ENCODE measurements at regions not wholly inside any gene's neighbourhood (a gene's known extent, or its start where the extent isn't known, plus 50 kb on each side); places are given as distances from the start of the nearest gene placed in this dataset.

- no peak for TF ChIP-seq CREB5 (CRISPR knock-in tag; IDR thresholded peaks at IDR 0.05; ENCODE audit: low read depth)
- no peak for TF ChIP-seq PATZ1 (CRISPR knock-in tag; IDR thresholded peaks at IDR 0.05; ENCODE audit: borderline replicate concordance)
- TF ChIP-seq ZNF70 (CRISPR knock-in tag; IDR thresholded peaks at IDR 0.05), result no peak
- no peak for TF ChIP-seq ARNTL (CRISPR knock-in tag; IDR thresholded peaks at IDR 0.05; ENCODE audit: borderline replicate concordance, low read depth)
- no peak for TF ChIP-seq SNAI2 (CRISPR knock-in tag; IDR thresholded peaks at IDR 0.05)
- TF ChIP-seq RARB (CRISPR knock-in tag; IDR thresholded peaks at IDR 0.05), result no peak
- no peak for TF ChIP-seq OSR1 (CRISPR knock-in tag; IDR thresholded peaks at IDR 0.05)
- TF ChIP-seq PPARA (CRISPR knock-in tag; IDR thresholded peaks at IDR 0.05; ENCODE audit: borderline replicate concordance), result no peak
- peak; percentile 78 for ATAC-seq
Observed at GRCh38 chr2:18473241-18474181, 86.9 kb downstream of the RDH14 start.

GRCh38 chr2:18467749-18468360 lies 92.6 kb downstream of the RDH14 start:
- TF ChIP-seq ZFP30 (CRISPR knock-in tag; IDR thresholded peaks at IDR 0.05) (no peak), ZFP3 (CRISPR knock-in tag; IDR thresholded peaks at IDR 0.05) (no peak), ZNF8 (CRISPR knock-in tag; IDR thresholded peaks at IDR 0.05) (no peak), TOX (CRISPR knock-in tag; IDR thresholded peaks at IDR 0.05; ENCODE audit: borderline replicate concordance) (no peak), ZC3H10 (CRISPR knock-in tag; IDR thresholded peaks at IDR 0.05) (no peak), ISL1 (CRISPR knock-in tag; IDR thresholded peaks at IDR 0.05) (no peak)
- ATAC-seq, result no peak

DNA sequence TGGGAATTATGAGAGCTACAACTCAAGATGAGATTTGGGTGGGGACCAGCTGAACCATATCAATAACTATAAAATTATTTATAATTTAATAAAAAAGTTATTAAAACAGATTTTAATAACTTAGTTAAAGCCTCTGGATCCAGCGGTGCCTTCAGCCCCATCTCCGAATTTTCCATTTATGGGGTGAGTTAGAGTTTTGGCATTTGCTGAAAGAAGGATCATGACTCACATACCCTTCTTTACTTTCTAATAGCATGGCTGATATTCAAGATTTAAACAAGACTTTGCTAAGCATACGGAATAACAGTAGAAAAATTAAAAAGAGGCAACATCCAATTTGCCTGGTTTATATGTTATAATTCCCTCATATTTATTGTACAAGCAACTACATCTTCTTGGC lies 94.5 kb downstream of the RDH14 start:
- ATAC-seq, result no peak
- no peak for TF ChIP-seq TSHZ2 (CRISPR knock-in tag; IDR thresholded peaks at IDR 0.05)
- no peak for TF ChIP-seq TOX (CRISPR knock-in tag; IDR thresholded peaks at IDR 0.05; ENCODE audit: borderline replicate concordance)
- TF ChIP-seq GLIS3 (CRISPR knock-in tag; IDR thresholded peaks at IDR 0.05), result no peak
- no peak for TF ChIP-seq ISL1 (CRISPR knock-in tag; IDR thresholded peaks at IDR 0.05)
- TF ChIP-seq ZNF70 (CRISPR knock-in tag; IDR thresholded peaks at IDR 0.05), result no peak
- no peak for TF ChIP-seq ZC3H10 (CRISPR knock-in tag; IDR thresholded peaks at IDR 0.05)
- TF ChIP-seq RARB (CRISPR knock-in tag; IDR thresholded peaks at IDR 0.05), result no peak
- TF ChIP-seq BACH2 (CRISPR knock-in tag; IDR thresholded peaks at IDR 0.05; ENCODE audit: borderline replicate concordance), result no peak
- TF ChIP-seq PATZ1 (CRISPR knock-in tag; IDR thresholded peaks at IDR 0.05; ENCODE audit: borderline replicate concordance), result no peak
- no peak for TF ChIP-seq CSDC2 (CRISPR knock-in tag; IDR thresholded peaks at IDR 0.05)
- TF ChIP-seq ZNF8 (CRISPR knock-in tag; IDR thresholded peaks at IDR 0.05), result no peak
- no peak for TF ChIP-seq PPARA (CRISPR knock-in tag; IDR thresholded peaks at IDR 0.05; ENCODE audit: borderline replicate concordance)
- no peak for TF ChIP-seq ZNF565 (CRISPR knock-in tag; conservative IDR thresholded peaks at IDR 0.05; ENCODE audit: low read depth)
- TF ChIP-seq TCF4 (CRISPR knock-in tag; IDR thresholded peaks at IDR 0.05; ENCODE audit: borderline replicate concordance), result no peak
- TF ChIP-seq ZFP3 (CRISPR knock-in tag; IDR thresholded peaks at IDR 0.05), result no peak
- no peak for TF ChIP-seq ZFP30 (CRISPR knock-in tag; IDR thresholded peaks at IDR 0.05)
